ENCODE measurements at regions not wholly inside any gene's neighbourhood (a gene's known extent, or its start where the extent isn't known, plus 50 kb on each side); places are given as distances from the start of the nearest gene placed in this dataset.

- H3K36me3 ChIP-seq (ENCODE audit: control insufficient read depth, insufficient read depth, low read length): no peaks in the 10 kb centered on the region
- H3K27ac ChIP-seq (ENCODE audit: low read length): no peak overlapping the region
- DNase-seq: no peak
- no peaks in the 10 kb centered on the region for H3K4me1 ChIP-seq (ENCODE audit: control insufficient read depth, insufficient read depth, low read length)
- H3K9me3 ChIP-seq (replicated peaks; ENCODE audit: control insufficient read depth, low read depth, low read length): no peaks in the 10 kb centered on the region
- no peak overlapping the region for H3K4me3 ChIP-seq (ENCODE audit: low read length)
- H3K27me3 ChIP-seq (ENCODE audit: control insufficient read depth, insufficient read depth, low read length): no peaks in the 10 kb centered on the region
- no CpG with 5 or more reads among the region's 2 CpGs for WGBS (ENCODE audit: insufficient coverage)
These were observed 397.4 kb upstream of the TMCO5A start for GRCh38 chr15:37536967-37537605.

GRCh38 chr15:37537802-37538201, 396.6 kb upstream of the TMCO5A start:
- WGBS (ENCODE audit: insufficient coverage): no CpG with 5 or more reads among the region's 1 CpG
- DNase-seq: no peak
- Histone ChIP-seq H3K27me3 (ENCODE audit: control insufficient read depth, insufficient read depth, low read length) (no peaks in the 10 kb centered on the region), H3K9me3 (replicated peaks; ENCODE audit: control insufficient read depth, low read depth, low read length) (no peaks in the 10 kb centered on the region), H3K36me3 (ENCODE audit: control insufficient read depth, insufficient read depth, low read length) (no peaks in the 10 kb centered on the region), H3K4me3 (ENCODE audit: low read length) (no peak overlapping the region), H3K4me1 (ENCODE audit: control insufficient read depth, insufficient read depth, low read length) (no peaks in the 10 kb centered on the region), H3K27ac (ENCODE audit: low read length) (no peak overlapping the region)

GRCh38 chr15:37548116-37548515, 386.3 kb upstream of the TMCO5A start:
- Histone ChIP-seq H3K4me1 (ENCODE audit: control insufficient read depth, insufficient read depth, low read length) (no peaks in the 10 kb centered on the region), H3K36me3 (ENCODE audit: control insufficient read depth, insufficient read depth, low read length) (no peaks in the 10 kb centered on the region), H3K4me3 (ENCODE audit: low read length) (no peak overlapping the region), H3K9me3 (replicated peaks; ENCODE audit: control insufficient read depth, low read depth, low read length) (no peaks in the 10 kb centered on the region), H3K27me3 (ENCODE audit: control insufficient read depth, insufficient read depth, low read length) (no peaks in the 10 kb centered on the region), H3K27ac (ENCODE audit: low read length) (no peak overlapping the region)
- WGBS (ENCODE audit: insufficient coverage): no CpG with 5 or more reads among the region's 1 CpG
- DNase-seq: no peak

GRCh38 chr15:37550360-37551024, 383.9 kb upstream of the TMCO5A start:
- H3K27ac ChIP-seq (ENCODE audit: low read length): no peak overlapping the region
- 77% methylated on average over 14 of the region's 17 CpGs for WGBS (ENCODE audit: insufficient coverage)
- no peaks in the 10 kb centered on the region for H3K36me3 ChIP-seq (ENCODE audit: control insufficient read depth, insufficient read depth, low read length)
- DNase-seq: no peak
- no peak overlapping the region for H3K4me3 ChIP-seq (ENCODE audit: low read length)
- H3K27me3 ChIP-seq (ENCODE audit: control insufficient read depth, insufficient read depth, low read length): no peaks in the 10 kb centered on the region
- H3K4me1 ChIP-seq (ENCODE audit: control insufficient read depth, insufficient read depth, low read length): no peaks in the 10 kb centered on the region
- H3K9me3 ChIP-seq (replicated peaks; ENCODE audit: control insufficient read depth, low read depth, low read length): no peaks in the 10 kb centered on the region

GRCh38 chr15:37572401-37572800, 362.0 kb upstream of the TMCO5A start:
- H3K4me1 ChIP-seq (ENCODE audit: control insufficient read depth, insufficient read depth, low read length): no peaks in the 10 kb centered on the region
- no peaks in the 10 kb centered on the region for H3K36me3 ChIP-seq (ENCODE audit: control insufficient read depth, insufficient read depth, low read length)
- no peaks in the 10 kb centered on the region for H3K27me3 ChIP-seq (ENCODE audit: control insufficient read depth, insufficient read depth, low read length)
- WGBS (ENCODE audit: insufficient coverage): no CpG with 5 or more reads among the region's 2 CpGs
- no peak for DNase-seq
- no peak overlapping the region for H3K4me3 ChIP-seq (ENCODE audit: low read length)
- H3K9me3 ChIP-seq (replicated peaks; ENCODE audit: control insufficient read depth, low read depth, low read length): no peaks in the 10 kb centered on the region
- H3K27ac ChIP-seq (ENCODE audit: low read length): no peak overlapping the region

- H3K4me1 ChIP-seq (ENCODE audit: control insufficient read depth, insufficient read depth, low read length): no peaks in the 10 kb centered on the region
- H3K9me3 ChIP-seq (replicated peaks; ENCODE audit: control insufficient read depth, low read depth, low read length): no peaks in the 10 kb centered on the region
- H3K27ac ChIP-seq (ENCODE audit: low read length): no peak overlapping the region
- 100% methylated on average over 1 of the region's 3 CpGs for WGBS (ENCODE audit: insufficient coverage)
- no peaks in the 10 kb centered on the region for H3K27me3 ChIP-seq (ENCODE audit: control insufficient read depth, insufficient read depth, low read length)
- H3K4me3 ChIP-seq (ENCODE audit: low read length): no peak overlapping the region
- DNase-seq: no peak
- no peaks in the 10 kb centered on the region for H3K36me3 ChIP-seq (ENCODE audit: control insufficient read depth, insufficient read depth, low read length)
These were observed 359.5 kb upstream of the TMCO5A start for GRCh38 chr15:37574985-37575384.

- Histone ChIP-seq H3K4me3 (ENCODE audit: low read length) (no peak overlapping the region), H3K27me3 (ENCODE audit: control insufficient read depth, insufficient read depth, low read length) (no peaks in the 10 kb centered on the region), H3K27ac (ENCODE audit: low read length) (no peak overlapping the region), H3K36me3 (ENCODE audit: control insufficient read depth, insufficient read depth, low read length) (no peaks in the 10 kb centered on the region), H3K4me1 (ENCODE audit: control insufficient read depth, insufficient read depth, low read length) (no peaks in the 10 kb centered on the region), H3K9me3 (replicated peaks; ENCODE audit: control insufficient read depth, low read depth, low read length) (no peaks in the 10 kb centered on the region)
- DNase-seq: no peak
- WGBS (ENCODE audit: insufficient coverage): no CpG with 5 or more reads among the region's 2 CpGs
These were observed 357.5 kb upstream of the TMCO5A start for GRCh38 chr15:37576952-37577351.

GRCh38 chr15:37581866-37582532, 352.4 kb upstream of the TMCO5A start:
- H3K4me3 ChIP-seq (ENCODE audit: low read length): no peak overlapping the region
- no peaks in the 10 kb centered on the region for H3K36me3 ChIP-seq (ENCODE audit: control insufficient read depth, insufficient read depth, low read length)
- WGBS (ENCODE audit: insufficient coverage): 91% methylated on average over 25 of the region's 25 CpGs
- DNase-seq: no peak
- H3K4me1 ChIP-seq (ENCODE audit: control insufficient read depth, insufficient read depth, low read length): no peaks in the 10 kb centered on the region
- H3K27me3 ChIP-seq (ENCODE audit: control insufficient read depth, insufficient read depth, low read length): no peaks in the 10 kb centered on the region
- no peak overlapping the region for H3K27ac ChIP-seq (ENCODE audit: low read length)
- H3K9me3 ChIP-seq (replicated peaks; ENCODE audit: control insufficient read depth, low read depth, low read length): peaks cover 10% of the 10 kb centered on the region

- H3K4me1 ChIP-seq (ENCODE audit: control insufficient read depth, insufficient read depth, low read length): no peaks in the 10 kb centered on the region
- DNase-seq: no peak
- H3K36me3 ChIP-seq (ENCODE audit: control insufficient read depth, insufficient read depth, low read length): no peaks in the 10 kb centered on the region
- H3K27ac ChIP-seq (ENCODE audit: low read length): no peak overlapping the region
- no peak overlapping the region for H3K4me3 ChIP-seq (ENCODE audit: low read length)
- 89% methylated on average over 5 of the region's 5 CpGs for WGBS (ENCODE audit: insufficient coverage)
- H3K9me3 ChIP-seq (replicated peaks; ENCODE audit: control insufficient read depth, low read depth, low read length): peaks cover 10% of the 10 kb centered on the region
- H3K27me3 ChIP-seq (ENCODE audit: control insufficient read depth, insufficient read depth, low read length): no peaks in the 10 kb centered on the region
These were observed 351.6 kb upstream of the TMCO5A start for GRCh38 chr15:37582852-37583251.

GRCh38 chr15:37586011-37586583, 348.3 kb upstream of the TMCO5A start:
- Histone ChIP-seq H3K4me1 (ENCODE audit: control insufficient read depth, insufficient read depth, low read length) (no peaks in the 10 kb centered on the region), H3K27ac (ENCODE audit: low read length) (peak overlapping the region; percentile 37), H3K4me3 (ENCODE audit: low read length) (no peak overlapping the region), H3K27me3 (ENCODE audit: control insufficient read depth, insufficient read depth, low read length) (no peaks in the 10 kb centered on the region), H3K36me3 (ENCODE audit: control insufficient read depth, insufficient read depth, low read length) (no peaks in the 10 kb centered on the region), H3K9me3 (replicated peaks; ENCODE audit: control insufficient read depth, low read depth, low read length) (peaks cover 10% of the 10 kb centered on the region)
- WGBS (ENCODE audit: insufficient coverage): 100% methylated on average over 2 of the region's 10 CpGs
- no peak for DNase-seq

Data from muscle of leg (tissue), 3 donors.